NB4 (cell line): ENCODE measurements at regions not wholly inside any gene's neighbourhood (a gene's known extent, or its start where the extent isn't known, plus 50 kb on each side); places are given as distances from the start of the nearest gene placed in this dataset.

ENCODE experiments used
- POLR2A ChIP-seq: IDR thresholded peaks from 2 replicates; pipeline ENCODE4 v1.6.1; 2011; ENCODE audit warnings: mild to moderate bottlenecking; ENCODE audit not compliant: insufficient read length; ENCODE audit errors: extremely low read depth
- TF ChIP-seq, protein P1 (sequence below): IDR thresholded peaks from one replicate; pipeline ENCODE4 v1.5.1; 2012; ENCODE audit warnings: low read depth, low read length

DNA sequence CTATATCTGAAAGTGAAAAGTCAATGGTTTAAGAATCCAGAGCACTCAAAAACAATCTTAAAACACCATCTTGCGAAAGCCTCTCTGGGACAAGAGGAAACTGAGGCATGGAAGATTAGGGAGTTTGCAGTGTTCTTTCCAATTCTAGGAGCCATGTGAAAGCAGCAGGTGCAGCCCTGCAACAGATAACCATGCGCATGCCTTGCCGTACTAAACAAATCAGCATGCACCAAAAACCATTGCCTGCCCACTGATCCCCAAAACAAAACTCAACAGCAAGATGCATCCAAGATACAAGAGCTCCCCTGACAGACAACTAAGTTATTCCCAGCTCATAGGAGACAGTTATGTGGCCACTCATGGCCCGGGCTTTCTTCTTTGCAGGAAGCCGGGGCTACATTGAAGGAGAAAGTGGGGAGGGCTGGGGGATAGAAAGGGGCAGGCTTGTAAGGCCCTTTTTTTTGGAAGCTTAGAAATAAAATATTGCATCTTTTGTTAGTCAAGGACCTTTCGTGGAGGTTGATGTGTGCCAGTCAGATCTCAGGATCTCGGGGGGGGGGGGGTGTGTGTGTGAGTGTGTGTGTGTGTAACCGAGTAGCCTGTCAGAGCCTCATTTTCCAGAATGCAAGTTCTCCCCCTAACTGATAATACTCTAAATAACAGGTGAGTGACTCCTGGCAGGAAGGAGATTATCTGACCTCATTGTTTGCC is 178.4 kb downstream of the MBOAT1 start:
- TF ChIP-seq, protein P1, sequence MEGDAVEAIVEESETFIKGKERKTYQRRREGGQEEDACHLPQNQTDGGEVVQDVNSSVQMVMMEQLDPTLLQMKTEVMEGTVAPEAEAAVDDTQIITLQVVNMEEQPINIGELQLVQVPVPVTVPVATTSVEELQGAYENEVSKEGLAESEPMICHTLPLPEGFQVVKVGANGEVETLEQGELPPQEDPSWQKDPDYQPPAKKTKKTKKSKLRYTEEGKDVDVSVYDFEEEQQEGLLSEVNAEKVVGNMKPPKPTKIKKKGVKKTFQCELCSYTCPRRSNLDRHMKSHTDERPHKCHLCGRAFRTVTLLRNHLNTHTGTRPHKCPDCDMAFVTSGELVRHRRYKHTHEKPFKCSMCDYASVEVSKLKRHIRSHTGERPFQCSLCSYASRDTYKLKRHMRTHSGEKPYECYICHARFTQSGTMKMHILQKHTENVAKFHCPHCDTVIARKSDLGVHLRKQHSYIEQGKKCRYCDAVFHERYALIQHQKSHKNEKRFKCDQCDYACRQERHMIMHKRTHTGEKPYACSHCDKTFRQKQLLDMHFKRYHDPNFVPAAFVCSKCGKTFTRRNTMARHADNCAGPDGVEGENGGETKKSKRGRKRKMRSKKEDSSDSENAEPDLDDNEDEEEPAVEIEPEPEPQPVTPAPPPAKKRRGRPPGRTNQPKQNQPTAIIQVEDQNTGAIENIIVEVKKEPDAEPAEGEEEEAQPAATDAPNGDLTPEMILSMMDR, result no peak
- no peak for TF ChIP-seq POLR2A
